Inferior parietal cortex (tissue), 1 donor: ENCODE measurements at regions not wholly inside any gene's neighbourhood (a gene's known extent, or its start where the extent isn't known, plus 50 kb on each side); places are given as distances from the start of the nearest gene placed in this dataset.
"Not testable (repeated sequence)": the region's sequence is repeated elsewhere in the genome, so short reads cannot be mapped to it uniquely, and the experiment has no call there.

Source experiments
- DNase-seq: peaks from one replicate; pipeline ENCODE4 v3.0.0-alpha.2; 2016; ENCODE audit errors: extremely low spot score

DNA sequence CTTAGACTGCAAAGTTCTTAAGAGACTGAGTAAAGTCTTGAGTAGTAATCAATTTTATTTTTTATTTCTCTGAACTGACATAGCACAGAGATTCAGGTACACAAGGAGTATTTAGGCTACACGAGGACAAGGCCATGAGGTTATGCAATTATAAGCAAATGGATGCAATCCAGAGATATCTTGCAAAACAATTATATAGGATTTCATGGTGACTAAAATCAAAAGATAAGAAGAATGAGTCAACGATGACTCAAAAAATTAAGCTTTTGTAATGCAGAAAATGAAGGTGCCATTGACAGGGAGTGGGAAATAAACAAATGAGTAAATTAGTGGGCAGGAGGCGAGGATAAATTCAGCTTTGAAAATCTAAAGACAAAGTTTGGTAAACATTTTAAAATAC, 66.7 kb upstream of the MYO3A start:
- no peak for DNase-seq

DNA sequence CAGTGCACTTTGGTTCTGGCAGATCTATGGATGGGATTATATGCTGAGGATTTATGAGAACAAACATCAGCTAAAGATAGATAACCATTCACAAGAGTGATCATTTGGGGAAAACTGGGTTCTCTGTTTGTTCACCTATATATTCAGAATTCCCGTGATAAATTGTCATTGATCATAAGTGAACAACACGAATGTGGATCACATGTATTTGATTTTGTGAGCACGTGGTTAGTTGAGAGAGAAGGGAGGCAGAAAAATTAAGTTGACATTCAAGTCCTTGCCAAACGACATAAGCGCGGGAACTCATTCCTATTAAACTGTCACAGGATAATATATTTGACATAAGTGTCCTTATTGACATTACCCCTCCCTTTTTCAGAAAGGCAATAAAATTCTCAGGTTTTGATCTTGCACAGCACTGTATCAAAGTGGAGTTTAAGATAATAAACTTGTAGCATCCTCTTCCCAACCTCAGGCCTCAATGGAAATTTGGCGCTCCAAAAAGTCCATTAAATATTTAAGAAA, 64.9 kb upstream of the MYO3A start:
- DNase-seq = no peak

DNA sequence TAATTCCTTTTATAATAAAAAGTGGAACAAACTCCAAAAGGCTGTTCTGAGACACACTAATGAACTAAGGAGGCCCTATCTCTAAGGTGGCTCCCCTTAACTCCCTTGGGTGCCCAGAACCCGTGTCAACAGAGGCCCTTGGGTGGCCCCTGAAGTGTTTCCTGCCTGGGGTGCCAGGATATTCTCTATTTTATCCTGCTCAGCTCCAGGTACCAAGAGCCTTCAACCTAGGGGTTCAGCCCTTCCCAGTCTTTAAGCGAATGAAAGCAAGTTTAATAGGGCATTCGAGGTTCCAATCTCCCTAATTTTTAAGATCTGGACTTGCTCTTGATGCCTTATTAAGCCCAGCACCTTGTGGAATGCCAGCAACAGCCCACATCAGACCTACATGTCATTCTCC, 64.4 kb upstream of the MYO3A start:
- no peak for DNase-seq

DNA sequence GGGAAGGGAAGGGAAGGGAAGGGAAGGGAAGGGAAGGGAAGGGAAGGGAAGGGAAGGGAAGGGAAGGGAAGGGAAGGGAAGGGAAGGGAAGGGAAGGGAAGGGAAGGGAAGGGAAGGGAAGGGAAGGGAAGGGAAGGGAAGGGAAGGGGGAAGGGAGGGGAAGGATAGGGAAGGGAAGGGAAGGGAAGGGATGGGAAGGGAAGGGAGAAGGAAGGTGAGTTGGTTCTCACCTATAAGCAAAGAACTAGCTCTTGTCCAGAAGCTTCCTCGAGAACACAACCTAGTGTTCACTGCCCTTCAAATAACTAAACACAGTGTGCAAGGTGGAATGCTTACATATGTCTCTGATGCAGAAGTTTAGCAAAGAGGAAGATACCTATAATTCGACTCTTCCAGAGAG, 59.6 kb upstream of the MYO3A start:
- DNase-seq = not testable (repeated sequence)

DNA sequence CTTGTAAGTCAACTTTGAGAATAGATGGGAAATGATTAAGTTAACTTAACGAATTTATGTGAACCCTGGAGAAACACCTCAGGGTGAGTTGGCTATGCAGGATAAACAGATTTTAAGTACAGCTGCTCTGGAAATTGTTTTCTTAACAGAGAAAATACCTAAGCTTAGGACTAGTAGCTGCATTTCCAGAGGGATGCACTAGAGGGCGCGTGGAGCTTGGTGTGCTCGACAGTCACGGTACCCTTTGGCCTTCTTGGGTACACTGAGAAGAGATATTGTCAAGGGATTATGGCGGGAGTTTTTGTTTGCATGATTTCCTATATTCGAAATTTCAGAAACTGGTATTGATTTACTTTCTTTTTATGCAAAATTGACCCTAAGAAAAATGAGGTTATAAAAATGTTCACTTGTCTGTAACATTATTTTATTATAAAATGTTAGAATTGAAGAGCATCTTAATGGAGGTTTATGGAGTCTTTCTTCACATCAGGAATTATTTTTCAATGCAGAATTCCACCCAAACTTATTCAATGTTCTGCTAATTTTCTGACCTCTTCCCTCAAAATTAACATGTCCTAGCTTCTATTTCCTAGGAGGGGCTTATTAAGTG, 58.4 kb upstream of the MYO3A start:
- peak; percentile 89 for DNase-seq

DNA sequence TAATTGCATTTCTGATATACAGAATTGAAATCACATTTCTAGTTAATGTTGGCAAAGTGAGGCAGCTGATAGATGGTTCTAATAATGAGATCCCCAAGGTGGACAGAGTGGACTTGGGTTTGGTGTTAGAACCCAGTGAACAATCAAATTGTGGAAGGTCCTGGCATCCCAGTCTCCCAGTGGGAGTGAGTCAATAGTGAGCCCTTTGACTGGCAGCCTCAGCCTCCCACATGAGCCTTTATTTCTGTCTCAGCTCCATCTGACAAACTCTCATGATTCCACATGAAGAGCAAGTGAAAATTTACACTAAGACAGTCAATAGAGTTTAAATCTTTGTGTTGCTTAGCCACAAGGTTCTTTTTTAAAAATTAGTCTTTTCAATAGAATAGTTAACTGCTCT, 56.7 kb upstream of the MYO3A start:
- DNase-seq = no peak
